DND-41 (cell line): ENCODE measurements at regions not wholly inside any gene's neighbourhood (a gene's known extent, or its start where the extent isn't known, plus 50 kb on each side); places are given as distances from the start of the nearest gene placed in this dataset.

Experiments used
- ATAC-seq: fragments of 200-7000 bp; cut with Tn5 transposase; 3 replicates; pipeline ENCODE4 v1.9.1; 2021; ENCODE audit warnings: low read depth; ENCODE audit not compliant: insufficient read depth
- DNase-seq: peaks from one replicate; pipeline ENCODE4 v3.0.0-alpha.2; 2020
- H2AFZ ChIP-seq: 2 replicates; pipeline ENCODE4 v1.6.0; 2012; ENCODE audit warnings: low read depth, low read length
- H3K27ac ChIP-seq: 2 replicates; pipeline ENCODE4 v1.5.1; 2012; ENCODE audit warnings: low read length, inconsistent platforms
- H3K27me3 ChIP-seq: fragments of 200-600 bp; sonication (generic); 2 replicates; pipeline ENCODE4 v1.6.0; 2012; ENCODE audit warnings: low read length, mild to moderate bottlenecking, inconsistent platforms; ENCODE audit not compliant: insufficient read depth, poor library complexity
- H3K36me3 ChIP-seq: 2 replicates; pipeline ENCODE4 v1.5.1; 2012; ENCODE audit warnings: low read length, inconsistent platforms; ENCODE audit not compliant: insufficient read depth
- H3K4me1 ChIP-seq: 2 replicates; pipeline ENCODE4 v1.5.1; 2012; ENCODE audit warnings: mild to moderate bottlenecking, low read length; ENCODE audit not compliant: insufficient read depth
- H3K4me2 ChIP-seq: 2 replicates; pipeline ENCODE4 v1.6.0; 2012; ENCODE audit warnings: mild to moderate bottlenecking, moderate library complexity, low read length, inconsistent platforms; ENCODE audit not compliant: insufficient read depth
- H3K4me3 ChIP-seq, 2 experiments: fragments of 200-600 bp in 1 of 2; shearing (Covaris generic) in 1 of 2; 2 replicates each; pipeline ENCODE4 v1.5.1; 2012 to 2016; ENCODE audit warnings: inconsistent platforms in 2 of 2, low read length in 2 of 2, mild to moderate bottlenecking in 2 of 2, low read depth in 1 of 2, moderate library complexity in 1 of 2
- H3K79me2 ChIP-seq: 2 replicates; pipeline ENCODE4 v1.6.0; 2012; ENCODE audit warnings: low read length, inconsistent platforms; ENCODE audit not compliant: insufficient read depth
- H3K9ac ChIP-seq: 2 replicates; pipeline ENCODE4 v1.6.0; 2012; ENCODE audit warnings: low read depth, mild to moderate bottlenecking, inconsistent platforms, low read length, moderate library complexity
- H3K9me3 ChIP-seq: 2 replicates; pipeline ENCODE4 v1.5.1; 2012; ENCODE audit warnings: low read length, moderate library complexity, mild to moderate bottlenecking, inconsistent platforms; ENCODE audit not compliant: insufficient read depth, severe bottlenecking
- H4K20me1 ChIP-seq: 2 replicates; pipeline ENCODE4 v1.6.0; 2012; ENCODE audit warnings: low read length; ENCODE audit not compliant: insufficient read depth
- EZH2 ChIP-seq: IDR thresholded peaks from 3 replicates; pipeline ENCODE4 v1.6.1; 2012; ENCODE audit warnings: borderline replicate concordance, low read depth, mild to moderate bottlenecking, moderate library complexity, low read length, inconsistent platforms; ENCODE audit not compliant: severe bottlenecking
- TF ChIP-seq, protein P1 (sequence below): IDR thresholded peaks from 2 replicates; pipeline ENCODE4 v1.5.1; 2012; ENCODE audit warnings: borderline replicate concordance, low read length, moderate library complexity, mild to moderate bottlenecking; ENCODE audit not compliant: poor library complexity, severe bottlenecking; ENCODE audit errors: extremely low read depth

GRCh38 chr4:35315419-35315818 lies 928.9 kb downstream of the ARAP2 start:
- Histone ChIP-seq H3K4me2 (no peak overlapping the region), H3K9me3 (no peaks in the 10 kb centered on the region), H3K9ac (no peak overlapping the region), H3K4me3 (no peak overlapping the region), H3K4me1 (no peaks in the 10 kb centered on the region), H3K27ac (no peak overlapping the region), H3K27me3 (no peaks in the 10 kb centered on the region), H3K79me2 (no peaks in the 10 kb centered on the region), H3K36me3 (no peaks in the 10 kb centered on the region), H2AFZ (no peak overlapping the region), H4K20me1 (no peaks in the 10 kb centered on the region)
- no peak for DNase-seq
- no peak for ATAC-seq
- no peak for TF ChIP-seq EZH2
- TF ChIP-seq, protein P1, sequence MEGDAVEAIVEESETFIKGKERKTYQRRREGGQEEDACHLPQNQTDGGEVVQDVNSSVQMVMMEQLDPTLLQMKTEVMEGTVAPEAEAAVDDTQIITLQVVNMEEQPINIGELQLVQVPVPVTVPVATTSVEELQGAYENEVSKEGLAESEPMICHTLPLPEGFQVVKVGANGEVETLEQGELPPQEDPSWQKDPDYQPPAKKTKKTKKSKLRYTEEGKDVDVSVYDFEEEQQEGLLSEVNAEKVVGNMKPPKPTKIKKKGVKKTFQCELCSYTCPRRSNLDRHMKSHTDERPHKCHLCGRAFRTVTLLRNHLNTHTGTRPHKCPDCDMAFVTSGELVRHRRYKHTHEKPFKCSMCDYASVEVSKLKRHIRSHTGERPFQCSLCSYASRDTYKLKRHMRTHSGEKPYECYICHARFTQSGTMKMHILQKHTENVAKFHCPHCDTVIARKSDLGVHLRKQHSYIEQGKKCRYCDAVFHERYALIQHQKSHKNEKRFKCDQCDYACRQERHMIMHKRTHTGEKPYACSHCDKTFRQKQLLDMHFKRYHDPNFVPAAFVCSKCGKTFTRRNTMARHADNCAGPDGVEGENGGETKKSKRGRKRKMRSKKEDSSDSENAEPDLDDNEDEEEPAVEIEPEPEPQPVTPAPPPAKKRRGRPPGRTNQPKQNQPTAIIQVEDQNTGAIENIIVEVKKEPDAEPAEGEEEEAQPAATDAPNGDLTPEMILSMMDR, result no peak

DNA sequence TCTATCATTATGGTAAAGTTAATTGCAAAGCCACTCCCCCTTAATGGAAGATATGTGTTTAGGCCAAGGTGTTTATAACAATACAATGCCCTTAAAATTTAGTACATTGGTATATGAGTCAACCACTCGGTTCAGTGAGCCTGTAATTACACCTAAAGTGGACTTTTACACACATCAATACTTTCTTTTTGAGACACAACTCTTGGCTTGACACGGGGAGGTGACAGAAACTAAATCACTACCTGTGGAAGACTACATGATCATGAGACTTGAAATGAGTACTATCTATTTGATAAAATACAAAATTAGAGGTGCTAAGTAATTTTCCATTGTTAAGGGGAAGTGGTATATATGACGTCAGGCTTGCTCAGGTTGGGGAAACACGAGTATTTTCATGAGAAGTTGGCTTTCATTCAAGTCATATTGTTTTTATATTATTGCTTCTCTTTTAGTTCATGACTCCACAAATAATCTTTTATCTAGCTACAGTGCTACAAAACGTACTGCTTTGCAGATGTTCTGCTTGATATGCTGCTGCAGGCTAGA lies 918.3 kb downstream of the ARAP2 start:
- no peaks in the 10 kb centered on the region for H3K4me1 ChIP-seq

DNA sequence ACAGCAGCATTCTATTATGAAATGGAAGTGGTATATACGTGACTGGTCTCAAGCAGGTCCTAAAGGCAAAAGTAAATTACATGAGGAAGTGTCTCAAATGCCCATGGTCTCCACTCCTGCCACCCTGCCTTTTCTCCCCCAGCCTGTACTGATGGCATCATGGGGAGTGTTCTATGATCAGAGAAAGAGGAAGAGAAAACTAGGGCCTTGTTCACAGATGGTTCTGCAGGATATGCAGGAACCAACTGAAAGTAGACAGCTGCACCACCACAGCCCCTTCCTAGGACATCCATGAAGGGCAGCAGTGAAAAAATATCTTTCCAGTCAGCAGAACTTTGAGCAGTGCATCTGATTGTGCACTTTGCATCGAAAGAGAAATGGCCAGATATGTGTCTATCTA lies 901.5 kb downstream of the ARAP2 start:
- H2AFZ ChIP-seq, result no peak overlapping the region
- ATAC-seq (no peak), DNase-seq (no peak)
- H3K79me2 ChIP-seq, result no peaks in the 10 kb centered on the region
- H3K9me3 ChIP-seq, result no peaks in the 10 kb centered on the region
- no peak for TF ChIP-seq EZH2
- TF ChIP-seq, protein P1, result no peak
- H4K20me1 ChIP-seq, result no peaks in the 10 kb centered on the region
- no peak overlapping the region for H3K4me2 ChIP-seq
- no peak overlapping the region for H3K27ac ChIP-seq
- no peaks in the 10 kb centered on the region for H3K36me3 ChIP-seq
- H3K4me1 ChIP-seq, result no peaks in the 10 kb centered on the region
- no peak overlapping the region for H3K4me3 ChIP-seq
- no peak overlapping the region for H3K9ac ChIP-seq
- no peaks in the 10 kb centered on the region for H3K27me3 ChIP-seq

More for the DNA sequence above, 918.3 kb downstream of the ARAP2 start:
- no peak overlapping the region for H3K4me2 ChIP-seq
- no peaks in the 10 kb centered on the region for H3K79me2 ChIP-seq
- H2AFZ ChIP-seq, result no peak overlapping the region
- no peaks in the 10 kb centered on the region for H3K36me3 ChIP-seq
- DNase-seq (no peak), ATAC-seq (no peak)
- TF ChIP-seq, protein P1, result no peak
- no peak for TF ChIP-seq EZH2
- no peaks in the 10 kb centered on the region for H4K20me1 ChIP-seq
- no peak overlapping the region for H3K9ac ChIP-seq
- no peak overlapping the region for H3K4me3 ChIP-seq
- H3K27ac ChIP-seq, result no peak overlapping the region
- H3K9me3 ChIP-seq, result no peaks in the 10 kb centered on the region
- no peaks in the 10 kb centered on the region for H3K27me3 ChIP-seq

GRCh38 chr4:35347276-35347675 lies 897.0 kb downstream of the ARAP2 start:
- Histone ChIP-seq H3K27me3 (no peaks in the 10 kb centered on the region), H3K4me2 (no peak overlapping the region), H4K20me1 (no peaks in the 10 kb centered on the region), H3K27ac (no peak overlapping the region), H2AFZ (no peak overlapping the region), H3K9ac (no peak overlapping the region), H3K4me3 (no peak overlapping the region), H3K36me3 (no peaks in the 10 kb centered on the region), H3K79me2 (no peaks in the 10 kb centered on the region), H3K4me1 (no peaks in the 10 kb centered on the region), H3K9me3 (peaks cover 6% of the 10 kb centered on the region)
- no peak for ATAC-seq
- TF ChIP-seq EZH2, result no peak
- TF ChIP-seq, protein P1, result no peak
- no peak for DNase-seq
